Astrocyte of the cerebellum (primary cell): ENCODE measurements at regions not wholly inside any gene's neighbourhood (a gene's known extent, or its start where the extent isn't known, plus 50 kb on each side); places are given as distances from the start of the nearest gene placed in this dataset.

Source experiments
- DNase-seq: peaks from one replicate; pipeline ENCODE4 v3.0.0-alpha.2; 2011; ENCODE audit warnings: low read depth
- H3K4me3 ChIP-seq: 2 replicates; pipeline ENCODE4 v1.5.1; 2011; ENCODE audit warnings: mild to moderate bottlenecking, low read depth, low read length, moderate library complexity
- in situ Hi-C: cut with HindIII; loops from 2 replicates; pipeline ENCODE4 v1.10.0; 2017; ENCODE audit warnings: low sequenced_read_pairs
- TF ChIP-seq, protein P1 (sequence below): IDR thresholded peaks from 2 replicates; pipeline ENCODE4 v1.5.1; 2012; ENCODE audit warnings: low read length, low read depth, moderate library complexity, mild to moderate bottlenecking; ENCODE audit errors: missing control alignments

- in situ Hi-C loops: no loop called here
- H3K4me3 ChIP-seq: no peak overlapping the region
- TF ChIP-seq, protein P1, sequence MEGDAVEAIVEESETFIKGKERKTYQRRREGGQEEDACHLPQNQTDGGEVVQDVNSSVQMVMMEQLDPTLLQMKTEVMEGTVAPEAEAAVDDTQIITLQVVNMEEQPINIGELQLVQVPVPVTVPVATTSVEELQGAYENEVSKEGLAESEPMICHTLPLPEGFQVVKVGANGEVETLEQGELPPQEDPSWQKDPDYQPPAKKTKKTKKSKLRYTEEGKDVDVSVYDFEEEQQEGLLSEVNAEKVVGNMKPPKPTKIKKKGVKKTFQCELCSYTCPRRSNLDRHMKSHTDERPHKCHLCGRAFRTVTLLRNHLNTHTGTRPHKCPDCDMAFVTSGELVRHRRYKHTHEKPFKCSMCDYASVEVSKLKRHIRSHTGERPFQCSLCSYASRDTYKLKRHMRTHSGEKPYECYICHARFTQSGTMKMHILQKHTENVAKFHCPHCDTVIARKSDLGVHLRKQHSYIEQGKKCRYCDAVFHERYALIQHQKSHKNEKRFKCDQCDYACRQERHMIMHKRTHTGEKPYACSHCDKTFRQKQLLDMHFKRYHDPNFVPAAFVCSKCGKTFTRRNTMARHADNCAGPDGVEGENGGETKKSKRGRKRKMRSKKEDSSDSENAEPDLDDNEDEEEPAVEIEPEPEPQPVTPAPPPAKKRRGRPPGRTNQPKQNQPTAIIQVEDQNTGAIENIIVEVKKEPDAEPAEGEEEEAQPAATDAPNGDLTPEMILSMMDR: no peak
- no peak for DNase-seq
These were observed 476.1 kb downstream of the SOX6 start for GRCh38 chr11:15880291-15880690.

DNA sequence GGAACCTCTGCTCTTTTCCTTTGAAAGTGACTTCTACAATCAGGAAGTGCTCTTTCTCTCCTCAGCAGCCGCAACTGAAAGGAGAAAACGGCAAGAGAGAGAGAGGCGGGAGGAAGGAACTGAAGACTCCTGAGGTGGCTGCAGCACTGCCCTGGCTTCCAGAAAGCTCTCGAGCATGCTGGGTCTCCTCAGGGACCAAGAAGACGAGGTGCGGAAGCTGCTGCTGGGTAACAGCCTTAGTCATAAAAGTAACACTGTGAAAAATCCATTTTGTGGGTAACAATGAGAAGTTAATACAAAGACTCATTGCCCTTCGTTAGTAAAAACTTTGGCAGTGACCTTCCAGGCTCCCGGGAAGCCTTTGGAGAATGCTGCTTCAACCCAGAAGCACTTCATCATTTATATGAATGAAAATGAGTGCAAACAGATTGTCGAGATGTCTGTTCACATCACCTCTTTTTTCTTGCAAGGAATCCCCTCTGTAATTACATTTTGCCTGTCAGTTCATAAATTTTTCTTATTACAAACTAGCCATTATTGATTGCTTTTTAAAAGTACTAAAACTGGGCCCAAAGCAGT, 473.4 kb downstream of the SOX6 start:
- no peak overlapping the region for H3K4me3 ChIP-seq
- TF ChIP-seq, protein P1: no peak
- in situ Hi-C loops: no loop called here
- no peak for DNase-seq

- in situ Hi-C loops: no loop called here
- TF ChIP-seq, protein P1: no peak
- H3K4me3 ChIP-seq: no peak overlapping the region
- DNase-seq: no peak
These were observed 472.9 kb downstream of the SOX6 start for GRCh38 chr11:15883455-15883920.

GRCh38 chr11:15884141-15884540, 472.2 kb downstream of the SOX6 start:
- TF ChIP-seq, protein P1: no peak
- H3K4me3 ChIP-seq: no peak overlapping the region
- DNase-seq: no peak
- in situ Hi-C loops: no loop called here

- no peak overlapping the region for H3K4me3 ChIP-seq
- TF ChIP-seq, protein P1: no peak
- no peak for DNase-seq
- in situ Hi-C loops: no loop called here
These were observed 471.4 kb downstream of the SOX6 start for GRCh38 chr11:15884777-15885540.

- TF ChIP-seq, protein P1: no peak
- H3K4me3 ChIP-seq: no peak overlapping the region
- in situ Hi-C loops: no loop called here
- DNase-seq: no peak
These were observed 470.5 kb downstream of the SOX6 start for GRCh38 chr11:15885854-15886253.
